GM19324 (cell line): ENCODE measurements at regions not wholly inside any gene's neighbourhood (a gene's known extent, or its start where the extent isn't known, plus 50 kb on each side); places are given as distances from the start of the nearest gene placed in this dataset.
A peak's percentile ranks its signal among the peaks of the same experiment; 100 is the strongest.

Experiments
- ATAC-seq: cut with Tn5 transposase; IDR thresholded peaks from one replicate; pipeline ENCODE4 v1.9.1; 2021; ENCODE audit warnings: mild to moderate bottlenecking, moderate library complexity; ENCODE audit not compliant: unreplicated experiment, low FRiP score

GRCh38 chr21:29228306-29228705 lies 70.4 kb upstream of the BACH1 start:
- ATAC-seq, result no peak

GRCh38 chr21:29230551-29231261 lies 68.0 kb upstream of the BACH1 start:
- ATAC-seq, result no peak

GRCh38 chr21:29231756-29232529 lies 66.8 kb upstream of the BACH1 start:
- no peak for ATAC-seq

- no peak for ATAC-seq
Measured at GRCh38 chr21:29232530-29233255, 66.0 kb upstream of the BACH1 start.

DNA sequence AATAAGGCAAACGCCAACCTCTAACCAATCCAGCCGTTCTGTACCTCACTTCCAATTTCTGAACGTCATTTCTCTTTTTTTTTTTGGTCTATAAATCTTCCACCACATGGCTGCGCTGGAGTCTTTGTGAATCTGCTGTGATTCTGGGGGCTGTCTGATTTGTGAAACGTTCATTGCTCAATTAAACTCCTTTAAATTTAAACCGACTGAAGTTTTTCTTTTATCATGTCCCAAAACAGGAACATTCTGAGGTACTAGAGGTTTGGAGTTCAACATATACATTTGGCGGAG lies 65.5 kb upstream of the BACH1 start:
- ATAC-seq, result no peak

DNA sequence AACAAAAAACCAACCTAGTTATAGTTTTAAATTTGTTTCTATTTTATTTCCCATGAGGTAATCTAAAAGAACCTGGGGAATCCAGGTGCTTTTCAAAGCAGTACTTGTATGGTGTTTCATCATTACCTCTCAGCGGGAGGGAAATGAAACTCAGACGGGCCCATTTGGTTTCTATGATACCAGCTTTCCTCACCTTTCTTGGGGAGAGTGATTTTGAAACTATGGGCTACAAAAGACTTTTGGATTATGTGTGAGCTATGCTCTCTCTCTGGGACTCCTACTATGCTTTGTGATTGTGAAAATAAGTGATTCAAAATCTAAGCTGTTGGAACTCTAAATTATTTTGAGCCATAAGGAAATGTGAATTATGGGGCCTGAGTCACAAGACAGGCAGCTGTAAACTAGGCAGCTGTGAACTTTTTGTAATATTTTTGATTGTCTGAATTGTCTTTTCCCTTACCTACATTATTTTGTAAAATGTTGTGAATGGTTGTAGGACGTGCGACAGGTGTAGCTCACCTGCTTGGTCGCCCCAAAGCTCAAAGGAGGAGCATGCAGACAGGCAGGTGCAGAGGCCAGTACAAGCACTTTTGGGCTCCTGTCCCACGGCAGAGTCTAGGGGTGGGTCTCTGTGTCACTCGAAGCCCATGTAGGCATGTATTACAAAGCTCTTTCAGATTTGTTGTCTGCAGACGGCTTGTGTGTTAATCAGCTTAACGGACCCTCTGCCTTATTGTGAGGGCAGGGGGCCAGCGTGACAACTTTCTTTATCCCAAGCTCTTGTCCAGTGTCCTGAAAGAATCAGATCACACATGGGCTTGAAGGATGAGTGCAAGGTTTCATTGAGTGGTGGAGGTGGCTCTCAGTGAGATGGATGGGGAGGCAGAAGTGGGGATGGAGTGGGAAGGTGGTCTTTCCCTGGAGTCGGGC lies 64.8 kb upstream of the BACH1 start:
- ATAC-seq, result peak; percentile 44

DNA sequence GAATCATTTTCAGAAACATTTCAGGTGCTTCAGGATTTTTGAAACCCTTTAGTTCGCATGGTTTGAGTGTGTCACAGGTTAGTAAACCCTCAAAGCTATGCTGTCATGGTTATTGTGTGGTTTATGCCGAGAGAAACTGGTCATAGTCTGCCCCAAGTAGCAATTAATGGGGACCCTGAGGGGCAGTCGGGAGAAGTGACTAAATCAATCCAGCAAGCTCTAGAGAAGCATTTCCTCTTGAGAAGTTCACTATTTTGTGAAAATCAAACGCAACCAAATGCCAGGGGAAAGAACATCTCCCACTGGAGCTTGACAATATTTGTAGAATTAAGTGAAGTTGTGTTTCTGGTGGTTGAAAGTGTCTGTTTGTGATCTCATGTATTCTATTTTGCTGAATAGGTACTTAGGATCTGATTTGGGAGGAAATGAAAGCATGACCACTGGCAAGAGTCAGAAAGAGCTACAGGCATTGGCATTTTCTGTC lies 63.0 kb upstream of the BACH1 start:
- peak; percentile 43 for ATAC-seq

DNA sequence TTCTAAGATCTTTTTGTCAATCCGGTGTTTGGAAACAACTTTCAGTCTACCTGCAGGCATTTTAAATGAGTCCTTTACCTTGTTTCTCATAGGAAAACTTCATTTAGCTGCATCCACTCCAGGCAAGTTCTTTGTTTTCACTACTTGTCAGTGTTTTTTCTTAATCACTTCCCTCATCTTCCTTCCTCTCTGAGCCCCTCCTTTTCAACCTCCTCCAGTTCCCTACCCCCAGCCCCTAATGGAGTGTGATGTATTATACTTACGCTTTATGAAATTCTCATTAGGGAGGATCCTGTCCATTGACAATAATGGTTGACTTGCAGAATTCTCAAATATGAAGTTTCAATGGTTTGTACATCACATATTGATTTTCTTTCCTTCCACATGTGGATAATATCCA lies 62.5 kb upstream of the BACH1 start:
- no peak for ATAC-seq

GRCh38 chr21:29237110-29238052 lies 61.3 kb upstream of the BACH1 start:
- ATAC-seq, result peak; percentile 39

- ATAC-seq, result no peak
Measured at GRCh38 chr21:29238053-29238966, 60.4 kb upstream of the BACH1 start.

DNA sequence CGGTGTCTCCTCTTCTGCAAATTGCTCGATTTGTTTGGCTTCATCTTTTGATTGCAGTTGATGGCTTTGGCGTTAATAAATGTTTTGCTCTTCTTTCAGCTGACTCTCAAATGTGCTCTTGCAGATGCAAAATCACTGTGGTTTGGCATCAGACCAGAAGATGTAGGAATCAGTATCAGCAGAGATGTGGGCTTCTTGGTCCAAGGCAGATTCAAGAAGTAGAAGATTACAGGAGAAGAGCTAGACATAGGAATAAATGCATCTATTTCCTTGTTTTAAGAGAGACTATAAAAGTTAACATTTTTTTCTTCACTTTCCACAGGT lies 59.8 kb upstream of the BACH1 start:
- no peak for ATAC-seq

GRCh38 chr21:29240136-29240535 lies 58.6 kb upstream of the BACH1 start:
- ATAC-seq, result no peak

GRCh38 chr21:29242201-29242600 lies 56.5 kb upstream of the BACH1 start:
- ATAC-seq, result no peak

GRCh38 chr21:29243188-29243587 lies 55.5 kb upstream of the BACH1 start:
- no peak for ATAC-seq

DNA sequence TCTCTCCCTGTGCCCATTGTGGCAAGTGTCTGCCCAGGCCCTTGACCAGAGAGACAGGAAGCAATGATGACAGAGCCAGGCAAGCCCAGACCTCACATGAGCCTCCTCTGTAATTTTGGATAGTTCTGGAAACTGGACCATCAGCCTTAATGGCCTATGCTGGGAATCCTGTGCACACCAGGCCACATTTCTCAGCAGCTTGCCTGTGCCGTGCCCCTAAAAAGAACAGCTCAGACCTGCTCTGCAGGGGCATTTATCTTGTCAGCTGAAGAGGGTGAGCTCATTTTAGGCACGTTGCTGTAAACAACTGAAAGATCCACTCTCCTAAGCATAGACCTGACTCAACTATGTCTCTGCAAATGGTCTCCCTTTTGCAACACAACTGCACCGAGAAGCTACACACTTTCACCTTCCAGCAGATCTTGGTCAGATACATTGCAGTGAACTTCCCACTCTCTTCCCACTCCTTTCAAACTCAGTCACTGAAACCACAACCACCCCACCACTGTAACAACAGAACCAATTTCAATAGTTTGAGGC lies 53.5 kb upstream of the BACH1 start:
- ATAC-seq, result no peak

GRCh38 chr21:29245863-29246262 lies 52.9 kb upstream of the BACH1 start:
- ATAC-seq, result no peak

GRCh38 chr21:29246614-29247013 lies 52.1 kb upstream of the BACH1 start:
- no peak for ATAC-seq

DNA sequence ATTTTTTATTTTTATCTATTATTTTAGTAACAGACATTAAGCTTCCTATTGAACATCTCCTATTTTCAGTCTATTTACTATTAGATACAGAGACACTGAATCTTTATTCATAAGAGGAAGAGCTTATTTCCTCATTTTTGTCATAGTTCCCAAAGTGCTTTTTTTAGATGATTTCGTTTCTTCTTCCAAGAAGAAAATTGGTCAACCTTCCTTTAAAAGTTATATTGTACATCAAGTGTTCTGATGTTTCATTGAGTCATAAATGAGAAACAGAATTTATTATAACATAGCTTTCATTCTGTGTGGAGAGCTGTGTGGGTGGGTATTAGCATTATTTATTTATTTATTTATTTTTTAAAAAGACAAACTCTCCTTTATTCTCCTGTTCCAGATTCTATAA lies 50.6 kb upstream of the BACH1 start:
- no peak for ATAC-seq
